HG03196 (cell line): ENCODE measurements at regions not wholly inside any gene's neighbourhood (a gene's known extent, or its start where the extent isn't known, plus 50 kb on each side); places are given as distances from the start of the nearest gene placed in this dataset.
"Not testable (repeated sequence)": the region's sequence is repeated elsewhere in the genome, so short reads cannot be mapped to it uniquely, and the experiment has no call there.

Source experiments
- ATAC-seq: cut with Tn5 transposase; IDR thresholded peaks from one replicate; pipeline ENCODE4 v1.9.1; 2021; ENCODE audit not compliant: unreplicated experiment

DNA sequence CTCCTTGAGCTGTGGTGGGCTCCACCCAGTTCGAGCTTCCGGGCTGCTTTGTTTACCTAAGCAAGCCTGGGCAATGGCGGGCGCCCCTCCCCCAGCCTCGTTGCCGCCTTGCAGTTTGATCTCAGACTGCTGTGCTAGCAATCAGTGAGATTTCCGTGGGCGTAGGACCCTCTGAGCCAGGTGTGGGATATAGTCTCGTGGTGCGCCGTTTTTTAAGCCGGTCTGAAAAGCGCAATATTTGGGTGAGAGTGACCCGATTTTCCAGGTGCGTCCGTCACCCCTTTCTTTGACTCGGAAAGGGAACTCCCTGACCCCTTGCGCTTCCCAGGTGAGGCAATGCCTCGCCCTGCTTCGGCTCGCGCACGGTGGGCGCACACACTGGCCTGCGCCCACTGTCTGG lies 1151.1 kb upstream of the SORCS1 start:
- ATAC-seq: not testable (repeated sequence)

DNA sequence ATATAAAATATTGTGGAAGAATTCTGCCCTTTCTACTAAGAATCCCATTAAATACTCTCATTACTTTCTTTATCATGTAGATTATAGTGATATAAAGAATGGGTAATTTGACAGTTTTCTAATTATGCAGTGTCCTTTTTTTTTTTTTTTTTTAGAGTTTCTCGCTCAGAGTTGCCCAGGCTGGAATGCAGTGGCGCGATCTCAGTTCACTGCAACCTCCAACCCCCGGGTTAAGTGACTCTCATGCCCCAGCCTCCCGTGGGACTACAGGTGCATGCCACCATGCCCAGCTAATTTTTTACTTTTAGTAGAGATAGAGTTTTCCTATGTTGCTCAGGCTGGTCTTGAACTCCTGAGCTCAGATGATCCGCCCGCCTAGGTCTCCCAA lies 1143.4 kb upstream of the SORCS1 start:
- no peak for ATAC-seq

- no peak for ATAC-seq
Observed at GRCh38 chr10:108307250-108307924, 1142.9 kb upstream of the SORCS1 start.

DNA sequence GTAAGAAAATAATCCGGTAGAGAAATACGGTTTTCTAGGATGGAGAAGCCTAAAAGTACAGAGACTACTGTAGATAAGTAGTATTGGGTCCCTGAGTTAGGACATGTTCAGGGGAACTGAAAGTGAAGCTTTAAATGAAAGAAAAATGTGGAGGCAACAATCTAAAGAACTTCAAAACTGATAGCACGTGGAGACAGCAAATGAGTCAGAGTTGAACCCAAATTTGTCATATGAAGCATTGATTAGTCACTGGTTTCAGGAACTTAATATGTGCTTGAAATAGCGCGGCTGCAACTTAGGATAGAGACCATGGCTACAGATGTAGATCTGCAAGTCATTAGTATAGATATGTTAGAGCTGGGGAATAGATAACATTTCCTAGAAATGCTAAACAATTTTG lies 1138.6 kb upstream of the SORCS1 start:
- no peak for ATAC-seq

DNA sequence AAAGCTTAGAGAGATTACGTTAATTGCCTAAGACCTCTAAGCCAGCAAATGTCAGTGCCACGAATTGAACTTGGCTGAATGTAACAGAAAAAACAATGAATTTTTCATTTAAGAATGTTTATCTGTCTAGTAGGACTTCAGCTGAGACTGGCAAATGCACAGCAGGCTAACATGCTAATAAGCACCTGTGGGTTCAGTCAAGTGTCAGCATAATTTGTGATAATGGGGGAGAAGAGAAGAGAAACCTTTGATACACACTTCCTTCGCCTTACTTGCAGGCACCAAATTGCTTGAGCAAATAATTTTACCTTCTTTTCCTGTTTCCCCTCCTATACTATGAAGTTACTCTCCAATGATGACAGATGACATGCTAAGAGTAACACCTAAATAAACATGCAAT lies 1136.5 kb upstream of the SORCS1 start:
- no peak for ATAC-seq

GRCh38 chr10:108290823-108291222 lies 1126.3 kb upstream of the SORCS1 start:
- no peak for ATAC-seq

- ATAC-seq: no peak
Observed at GRCh38 chr10:108275895-108276685, 1111.6 kb upstream of the SORCS1 start.

DNA sequence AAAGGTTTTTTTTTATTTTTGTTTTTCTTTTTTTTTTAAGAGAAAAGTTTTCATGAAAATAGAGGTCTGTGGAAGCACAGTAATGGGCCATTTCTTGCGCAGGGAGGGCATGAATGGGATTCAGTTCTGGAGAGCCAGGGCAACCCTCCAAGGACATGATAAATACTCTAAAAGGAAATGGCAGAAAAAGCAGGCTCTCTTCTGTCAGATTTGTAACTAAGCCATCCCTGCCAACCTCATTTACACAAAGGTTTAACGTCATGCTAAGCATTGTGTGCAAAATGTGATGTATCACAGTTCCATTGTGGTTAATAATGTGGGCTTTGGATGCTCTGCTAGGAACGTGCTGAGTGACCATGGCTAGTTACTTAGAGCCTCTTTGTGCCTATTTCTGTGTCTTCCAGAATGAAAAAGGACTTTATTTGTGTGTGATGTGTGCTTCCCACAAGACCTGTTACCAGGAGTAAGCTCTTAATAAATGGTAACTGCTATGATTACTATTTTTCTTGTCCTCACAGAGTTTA lies 1095.9 kb upstream of the SORCS1 start:
- no peak for ATAC-seq

DNA sequence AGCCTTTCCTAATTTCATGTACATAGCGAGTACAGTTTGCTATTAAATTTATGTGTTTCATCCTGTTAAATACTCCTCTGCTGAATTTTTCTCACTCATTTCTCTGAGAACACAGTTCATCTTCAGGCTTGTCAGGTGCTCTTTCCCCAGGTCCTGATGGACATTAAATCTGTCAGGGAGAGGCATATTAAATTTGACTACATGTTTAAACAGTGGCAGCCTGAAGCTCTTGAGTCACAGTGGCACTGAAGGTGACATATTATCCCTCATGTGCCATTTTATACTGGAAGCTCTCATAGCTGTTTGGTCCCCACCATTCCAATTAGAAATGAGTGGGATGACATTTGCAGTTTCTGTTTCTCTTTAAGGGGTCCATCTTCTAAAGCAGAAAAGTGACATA lies 1089.6 kb upstream of the SORCS1 start:
- ATAC-seq: no peak

GRCh38 chr10:108252771-108253170 lies 1088.3 kb upstream of the SORCS1 start:
- no peak for ATAC-seq

DNA sequence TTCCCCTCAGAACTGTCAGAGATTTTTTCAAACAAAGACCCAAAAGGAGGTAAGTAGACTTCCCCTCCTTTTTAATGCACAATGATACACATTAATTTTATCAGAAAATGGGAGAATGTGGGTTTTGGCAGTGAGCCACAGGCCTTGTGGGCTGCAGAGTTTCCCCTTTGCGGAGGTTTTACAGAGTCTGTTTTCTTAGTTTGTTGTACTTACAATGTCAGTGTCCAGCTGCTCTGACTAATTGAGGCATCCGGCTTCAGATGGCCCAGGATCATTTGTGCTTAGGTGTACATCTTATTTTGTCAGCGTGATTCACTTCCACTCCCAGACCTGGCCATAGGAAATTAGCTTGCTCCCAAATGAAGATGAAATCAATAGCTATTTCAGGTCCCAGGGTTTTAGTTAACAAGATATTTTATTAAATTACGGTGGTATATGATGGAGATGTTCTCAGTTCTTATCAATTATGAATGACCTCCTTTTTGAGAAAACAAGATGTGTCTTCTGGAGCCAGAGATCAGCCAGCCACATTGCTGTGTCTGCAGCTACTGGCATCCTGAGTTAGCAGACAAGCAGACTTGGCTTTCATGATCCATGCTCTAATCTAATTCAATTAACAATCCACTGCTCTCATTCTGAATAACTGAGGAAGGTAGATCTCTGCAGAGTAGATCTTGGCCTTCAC lies 1086.6 kb upstream of the SORCS1 start:
- ATAC-seq: no peak

DNA sequence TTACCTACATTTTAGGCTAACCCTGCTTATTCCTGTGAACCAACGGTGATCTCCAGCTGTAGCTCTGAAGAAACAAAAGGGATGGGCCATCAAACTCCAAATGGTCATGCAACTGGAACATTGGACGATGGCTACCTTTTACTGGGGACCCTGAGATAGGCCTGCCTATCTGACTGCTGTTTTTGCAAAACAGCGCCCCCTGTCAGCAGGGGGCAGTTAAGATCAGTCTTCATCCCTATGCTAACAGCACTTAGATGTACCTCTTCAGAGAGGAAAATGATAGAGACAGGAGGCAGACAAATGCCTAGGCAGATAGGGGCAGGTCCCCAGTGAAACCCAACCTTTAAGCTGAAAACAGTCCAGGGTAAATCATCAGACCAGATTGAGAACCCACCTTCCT lies 1085.4 kb upstream of the SORCS1 start:
- ATAC-seq: no peak

GRCh38 chr10:108244443-108245228 lies 1080.1 kb upstream of the SORCS1 start:
- no peak for ATAC-seq

DNA sequence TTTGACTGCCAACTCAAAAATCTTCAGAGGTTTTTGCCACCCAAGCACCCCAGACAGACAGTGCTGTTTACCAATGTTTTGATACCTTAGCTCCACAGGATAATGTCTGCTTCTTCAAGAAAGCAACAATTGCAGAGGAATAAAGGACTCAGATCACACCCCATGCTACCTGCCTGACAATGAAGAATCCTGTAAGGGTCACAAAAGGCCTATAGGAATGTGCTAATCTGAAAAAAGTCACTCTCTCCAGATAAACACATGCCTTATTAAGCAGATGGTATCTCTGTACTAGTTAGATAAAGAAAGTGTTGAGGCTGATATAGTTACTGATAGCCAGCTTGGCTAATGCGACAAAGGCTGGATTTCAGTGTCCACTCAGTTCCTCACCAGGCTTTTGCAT lies 1076.7 kb upstream of the SORCS1 start:
- no peak for ATAC-seq

DNA sequence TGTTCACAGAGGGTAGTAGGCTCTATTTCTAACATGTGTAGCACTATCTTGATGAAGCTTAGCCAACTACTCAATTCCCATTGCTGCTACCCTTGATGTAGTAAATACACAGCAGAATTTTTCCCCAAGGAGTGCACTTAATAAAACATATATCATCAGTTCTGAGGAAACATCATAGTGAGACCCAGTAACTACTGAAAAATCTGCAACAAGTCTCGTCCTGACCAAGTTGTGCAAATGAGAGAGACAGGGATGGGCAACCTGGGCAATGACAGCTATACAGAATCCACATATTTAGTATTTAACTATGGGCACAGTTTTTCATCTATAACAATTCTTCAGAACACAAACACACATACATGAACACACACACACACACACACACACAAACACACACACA lies 1073.8 kb upstream of the SORCS1 start:
- ATAC-seq: no peak

DNA sequence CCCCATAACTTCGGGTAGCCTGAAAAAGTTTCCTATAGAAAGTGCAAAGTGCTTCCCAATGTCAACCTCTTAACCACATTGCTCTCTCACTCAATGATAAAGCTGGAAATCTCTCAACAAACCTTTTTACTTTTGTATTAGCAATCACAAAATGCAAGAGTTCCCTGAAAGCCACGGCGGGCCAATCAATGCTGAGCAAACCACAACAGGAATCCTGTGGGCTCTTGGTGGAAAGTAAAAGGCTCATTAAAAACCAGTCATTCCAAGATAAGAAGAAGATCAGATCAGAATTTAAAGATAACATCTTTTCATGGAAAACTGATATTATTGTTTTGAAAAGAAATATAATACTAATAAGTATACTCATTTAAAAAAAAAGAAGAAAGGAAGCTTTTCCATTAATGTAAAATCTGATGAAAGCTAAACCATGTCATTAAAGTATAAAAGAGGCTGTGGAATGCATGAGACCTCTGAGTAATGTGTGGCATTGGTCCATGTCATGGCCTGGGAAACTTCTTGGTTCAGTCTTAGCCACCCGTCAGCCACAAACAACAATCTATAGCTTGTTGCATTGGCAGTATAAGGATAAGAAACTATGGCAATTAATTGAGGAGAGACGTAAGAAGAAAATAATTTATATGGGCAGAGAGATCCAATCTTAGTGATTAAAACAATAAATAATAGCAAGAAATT lies 1066.1 kb upstream of the SORCS1 start:
- ATAC-seq: no peak

DNA sequence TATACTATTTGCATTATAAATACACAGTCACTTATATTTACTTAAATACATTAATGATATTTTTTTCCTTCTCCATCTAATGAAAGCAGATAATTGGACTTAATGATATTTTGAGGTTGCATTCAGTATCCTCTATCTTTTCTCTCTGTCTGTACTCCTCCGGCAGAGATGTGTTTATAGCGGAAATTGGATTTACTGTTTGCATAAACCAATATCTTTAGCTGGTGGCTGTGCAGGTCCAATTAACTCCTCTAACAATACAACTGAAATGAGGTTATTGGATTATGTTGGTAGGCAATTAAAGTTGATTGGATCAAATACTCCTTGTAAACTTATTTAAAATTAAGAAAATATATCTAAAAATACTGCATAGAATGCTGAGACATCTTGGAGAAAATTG lies 1044.2 kb upstream of the SORCS1 start:
- ATAC-seq: no peak

DNA sequence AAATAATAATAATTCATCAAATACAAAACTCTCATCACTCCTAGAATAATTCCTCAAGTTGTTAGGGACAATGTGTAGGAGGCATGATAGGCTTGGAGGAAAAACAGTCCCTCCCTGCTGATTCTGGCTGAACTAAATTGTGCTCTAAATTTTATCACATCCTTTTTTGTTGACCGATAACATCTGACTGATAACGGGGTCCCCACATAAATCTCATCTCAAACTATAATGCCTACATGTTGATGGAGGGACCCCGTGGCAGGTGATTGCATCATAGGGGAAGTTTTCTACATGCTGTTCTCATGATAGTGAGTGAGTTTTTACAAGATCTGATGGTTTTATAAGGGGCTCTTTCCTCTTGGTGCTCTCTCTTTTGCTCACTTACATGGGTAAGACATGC lies 1043.5 kb upstream of the SORCS1 start:
- no peak for ATAC-seq

GRCh38 chr10:108204528-108205305 lies 1040.2 kb upstream of the SORCS1 start:
- no peak for ATAC-seq
